NCI-H524 (cell line): ENCODE measurements at regions not wholly inside any gene's neighbourhood (a gene's known extent, or its start where the extent isn't known, plus 50 kb on each side); places are given as distances from the start of the nearest gene placed in this dataset.
A peak's percentile ranks its signal among the peaks of the same experiment; 100 is the strongest.
"Not testable (repeated sequence)": the region's sequence is repeated elsewhere in the genome, so short reads cannot be mapped to it uniquely, and the experiment has no call there.

Experiments used
- DNase-seq, 2 experiments: peaks; one replicate each; lab custom pipeline; 2025; lab: John Stamatoyannopoulos, UW

DNA sequence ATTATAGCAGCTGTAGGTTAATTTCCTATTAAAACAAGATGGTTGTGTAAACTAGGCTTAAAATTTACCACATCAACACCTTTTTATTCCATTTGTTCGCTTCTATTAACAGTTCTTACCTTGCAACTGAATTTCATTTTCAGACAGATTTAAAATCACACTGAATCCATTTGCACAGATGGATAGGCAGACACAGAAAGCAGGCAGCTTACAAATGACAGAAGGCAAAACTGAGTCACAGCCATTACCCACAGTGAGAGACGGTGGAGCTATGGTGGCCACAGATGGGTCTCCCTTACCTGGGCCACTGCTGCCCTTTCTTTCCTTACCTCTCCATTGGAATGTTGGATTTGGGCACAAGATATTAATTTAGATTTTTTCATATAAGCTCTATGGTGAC, 1567.8 kb upstream of the SLC10A2 start:
- no peak for DNase-seq

DNA sequence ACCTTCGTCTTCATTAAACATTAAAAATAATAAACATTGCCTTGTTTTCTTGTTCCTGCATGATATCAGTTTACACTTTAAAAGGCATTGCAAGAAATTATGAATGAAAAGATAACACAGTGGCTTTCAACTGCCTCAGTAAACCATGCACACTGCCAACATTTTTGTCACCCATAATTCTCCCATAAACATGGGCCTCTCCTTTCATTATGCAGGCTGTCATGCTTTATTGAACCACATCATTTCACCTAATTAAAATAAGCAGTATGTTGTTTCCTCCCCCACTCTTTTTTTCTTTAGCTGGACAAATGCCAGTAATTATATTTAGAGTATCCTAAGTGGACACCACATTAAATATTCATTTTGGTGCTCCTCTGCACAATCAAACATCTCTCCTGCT, 1566.5 kb upstream of the SLC10A2 start:
- peak; percentile 2 to 22 for DNase-seq

DNA sequence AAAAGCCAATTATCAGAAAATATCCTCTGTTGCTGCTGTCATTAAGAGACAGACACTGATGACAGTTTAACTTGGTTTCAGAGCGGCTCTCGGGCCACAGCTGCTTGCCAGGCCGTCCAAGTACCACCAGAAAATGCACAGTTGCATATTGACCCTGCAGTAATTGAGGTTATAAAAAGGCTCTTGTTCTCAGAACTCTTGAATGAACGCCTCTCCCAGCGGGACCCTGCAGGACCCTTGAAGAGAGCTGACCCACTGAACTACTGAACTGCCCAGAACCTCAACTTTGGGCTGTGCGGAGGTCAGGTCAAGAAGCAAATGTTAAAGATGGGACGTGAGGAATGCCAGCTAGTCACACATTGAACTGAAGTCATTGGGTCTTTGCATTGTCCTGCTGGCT, 1559.0 kb upstream of the SLC10A2 start:
- peak; percentile 47 to 81 for DNase-seq

DNA sequence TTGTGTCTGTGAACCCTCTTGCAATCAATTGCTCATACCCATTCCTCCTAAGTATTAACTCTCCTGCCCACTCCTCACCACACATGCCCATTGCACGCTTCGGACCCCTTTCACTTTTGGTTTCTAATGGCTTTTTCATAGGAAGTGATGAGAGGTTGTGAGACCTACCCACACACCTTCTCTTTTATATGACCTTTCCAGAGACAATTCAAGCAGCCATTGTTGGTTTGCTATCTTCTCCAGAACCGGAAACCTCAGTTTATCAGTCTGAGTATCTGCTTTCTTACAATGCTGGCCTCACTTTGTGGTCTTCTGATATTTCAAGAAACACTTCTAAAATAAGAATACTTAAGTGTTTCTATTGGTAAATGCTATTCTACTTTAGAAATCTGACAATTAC, 1550.8 kb upstream of the SLC10A2 start:
- DNase-seq: no peak

DNA sequence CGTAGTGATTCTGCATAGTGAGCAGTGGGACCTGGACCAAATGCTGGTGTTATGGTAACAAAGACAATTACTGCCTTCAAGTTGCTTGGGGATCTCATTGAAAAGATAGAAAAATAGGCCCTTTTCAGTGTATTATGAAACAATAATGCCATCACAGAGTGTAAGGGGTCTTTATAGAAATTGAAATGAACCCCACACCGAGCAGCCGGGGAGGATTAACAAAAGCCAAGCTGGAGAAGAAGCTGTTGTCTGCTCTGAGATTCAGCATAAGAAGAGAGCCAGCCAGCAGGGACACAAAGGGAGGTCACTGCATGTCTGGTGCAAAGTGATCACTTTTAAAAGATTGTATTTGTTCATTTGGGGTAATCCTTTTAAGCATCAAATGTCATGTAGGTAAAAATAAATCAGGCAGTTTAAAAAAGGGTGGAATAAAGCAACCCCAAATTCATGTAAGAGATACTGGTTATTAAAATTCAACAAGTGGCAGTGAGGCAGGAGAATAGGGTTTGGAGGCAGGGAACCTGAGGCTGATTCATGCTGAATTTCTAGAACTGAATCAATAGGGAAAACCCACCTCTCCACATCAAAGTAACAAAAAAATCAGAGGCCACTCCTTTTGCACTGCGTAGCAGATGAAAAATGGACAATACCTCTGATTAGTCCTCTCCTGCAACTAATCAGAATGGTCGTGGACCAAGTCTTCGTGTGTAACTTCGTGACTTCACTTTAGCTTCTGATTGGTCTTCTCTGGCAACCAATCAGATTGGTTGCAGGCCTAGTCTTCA, 1548.3 kb upstream of the SLC10A2 start:
- peak in 1 of 2 experiments; percentile 9 for DNase-seq

DNA sequence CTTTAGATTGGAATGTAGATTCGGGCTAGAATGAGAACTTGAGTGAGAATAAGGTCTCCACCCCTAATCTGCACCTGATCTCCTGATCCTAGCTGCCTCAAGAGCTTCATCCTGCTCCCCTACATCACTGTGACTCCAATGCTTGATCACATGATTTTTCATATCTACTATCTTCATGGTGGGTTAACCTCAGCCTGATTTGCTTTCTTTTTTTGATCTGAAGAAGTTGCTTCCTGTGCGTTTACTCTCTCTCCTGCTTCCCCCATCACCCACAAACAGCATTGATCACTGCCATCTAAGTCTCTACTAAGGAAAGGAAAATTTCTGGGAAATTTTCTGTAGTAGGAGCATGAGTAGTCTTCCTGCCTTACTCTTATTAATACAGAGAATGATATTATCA, 1542.1 kb upstream of the SLC10A2 start:
- no peak for DNase-seq

DNA sequence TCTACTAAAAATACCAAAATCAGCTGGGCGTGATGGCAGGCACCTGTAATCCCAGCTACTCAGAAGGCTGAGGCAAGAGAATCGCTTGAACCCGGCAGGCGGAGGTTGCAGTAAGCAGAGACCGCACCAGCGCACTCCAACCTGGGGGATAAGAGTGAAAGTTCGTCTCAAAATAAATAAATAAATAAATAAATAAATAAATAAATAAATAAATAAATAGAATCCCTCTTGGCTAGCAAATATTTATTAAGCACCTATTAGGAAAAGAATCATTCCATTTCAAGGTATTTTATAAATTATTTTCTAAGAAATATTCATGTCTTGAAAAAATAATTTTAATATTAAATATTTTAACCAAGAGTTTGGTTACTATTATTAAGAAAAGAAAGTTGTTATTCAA, 1539.2 kb upstream of the SLC10A2 start:
- DNase-seq: not testable (repeated sequence)

DNA sequence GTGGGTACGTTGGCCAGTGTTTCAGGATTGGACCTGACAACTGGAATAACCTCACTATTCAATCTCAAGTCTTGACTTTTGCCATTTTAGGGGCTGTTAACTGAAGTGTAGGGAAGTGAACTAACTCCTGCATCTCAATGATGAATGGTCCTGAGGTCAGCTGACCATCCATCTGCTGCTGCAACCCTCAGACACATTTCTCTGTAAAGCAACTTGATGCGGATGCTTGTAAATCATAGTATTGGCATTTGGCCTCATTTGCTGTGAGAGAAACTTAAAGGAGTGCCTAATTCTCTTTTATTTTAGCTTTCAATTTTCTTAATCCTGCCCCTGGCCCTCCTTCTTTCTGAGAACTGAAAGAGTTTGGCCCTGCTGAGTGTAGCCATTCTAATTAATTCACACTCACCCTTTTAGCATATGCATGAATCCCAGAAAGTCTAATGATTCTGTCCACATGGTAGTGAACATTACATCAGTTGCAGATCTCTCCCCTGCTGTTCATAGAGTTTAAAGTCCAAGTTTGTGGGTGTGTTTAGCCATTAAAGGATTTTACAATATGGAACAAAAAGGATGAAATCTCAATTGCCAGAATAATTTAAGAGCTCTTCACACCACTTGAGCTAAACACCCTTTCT, 1531.4 kb upstream of the SLC10A2 start:
- DNase-seq: peak; percentile 84 to 94

DNA sequence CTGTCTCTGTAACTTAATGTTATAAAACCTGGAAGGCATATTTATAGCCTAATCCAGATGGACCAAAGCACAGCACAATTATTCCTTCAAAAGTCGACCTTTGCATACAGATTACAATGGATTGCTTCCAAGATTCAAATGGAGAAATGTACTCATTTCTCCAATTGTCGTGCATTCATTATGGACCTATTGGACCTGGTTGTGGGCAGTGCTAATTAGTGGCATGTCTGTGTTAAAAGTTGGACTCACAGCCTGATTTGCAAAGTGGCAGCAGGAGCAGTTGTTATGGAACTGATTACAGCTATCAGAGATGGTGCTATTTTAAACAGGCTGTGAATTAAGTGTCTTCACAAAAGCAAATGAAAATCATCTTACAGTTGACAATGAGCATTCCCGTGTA, 1529.3 kb upstream of the SLC10A2 start:
- no peak for DNase-seq

DNA sequence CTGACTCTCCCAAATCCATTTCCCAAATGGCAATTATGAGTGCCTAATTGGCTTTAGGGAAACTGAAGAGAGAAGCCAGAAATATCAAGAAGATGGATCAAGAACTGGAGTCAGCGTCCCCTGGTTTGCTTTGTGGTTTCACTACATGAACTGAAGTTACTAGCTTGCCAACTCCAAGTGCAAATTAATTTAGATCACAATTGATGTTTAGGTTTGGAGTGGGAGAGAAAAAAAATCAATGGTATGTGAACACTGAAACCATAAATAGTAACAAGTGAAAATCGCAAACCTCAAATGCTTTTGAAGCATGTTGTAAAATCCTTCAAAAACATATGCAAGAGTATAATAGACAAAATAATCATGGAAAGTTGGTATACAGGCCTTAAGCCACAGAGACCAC, 1528.6 kb upstream of the SLC10A2 start:
- DNase-seq: peak in 1 of 2 experiments; percentile 17

DNA sequence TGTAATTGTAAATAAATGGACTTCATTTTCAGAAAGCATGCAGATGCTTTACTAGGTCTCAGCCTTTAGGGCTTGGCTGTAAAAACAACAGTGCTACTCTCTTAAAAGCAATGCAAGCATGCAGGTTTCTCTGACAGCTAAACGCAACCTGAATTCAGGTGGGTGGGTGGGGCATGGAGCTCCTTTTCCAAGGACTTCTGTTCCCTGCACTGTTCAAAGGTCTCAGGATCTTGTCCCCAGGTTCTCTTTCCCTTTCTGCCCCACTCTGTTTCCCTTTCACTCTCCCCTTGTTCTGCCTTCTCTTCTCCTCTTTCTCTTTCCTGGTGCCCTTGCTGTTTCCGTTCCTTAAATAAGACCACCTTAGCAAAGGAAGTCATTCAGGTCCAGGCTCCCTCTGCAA, 1527.5 kb upstream of the SLC10A2 start:
- DNase-seq: no peak

DNA sequence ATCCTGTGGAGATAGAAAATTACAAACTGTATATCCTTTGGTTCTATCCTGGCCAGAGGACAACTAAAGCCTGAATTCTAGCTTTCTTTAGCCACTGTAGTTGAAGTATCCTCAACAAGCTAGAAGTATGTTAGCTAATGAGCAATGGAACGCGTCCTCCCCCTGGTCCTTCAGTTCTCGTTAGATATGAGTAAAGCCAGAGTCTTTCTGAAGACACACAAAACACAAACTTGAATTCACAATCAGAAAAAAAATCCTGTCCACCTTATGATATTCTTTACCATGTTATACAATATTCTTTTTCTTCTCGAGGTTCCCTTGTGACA, 1527.0 kb upstream of the SLC10A2 start:
- DNase-seq: no peak

DNA sequence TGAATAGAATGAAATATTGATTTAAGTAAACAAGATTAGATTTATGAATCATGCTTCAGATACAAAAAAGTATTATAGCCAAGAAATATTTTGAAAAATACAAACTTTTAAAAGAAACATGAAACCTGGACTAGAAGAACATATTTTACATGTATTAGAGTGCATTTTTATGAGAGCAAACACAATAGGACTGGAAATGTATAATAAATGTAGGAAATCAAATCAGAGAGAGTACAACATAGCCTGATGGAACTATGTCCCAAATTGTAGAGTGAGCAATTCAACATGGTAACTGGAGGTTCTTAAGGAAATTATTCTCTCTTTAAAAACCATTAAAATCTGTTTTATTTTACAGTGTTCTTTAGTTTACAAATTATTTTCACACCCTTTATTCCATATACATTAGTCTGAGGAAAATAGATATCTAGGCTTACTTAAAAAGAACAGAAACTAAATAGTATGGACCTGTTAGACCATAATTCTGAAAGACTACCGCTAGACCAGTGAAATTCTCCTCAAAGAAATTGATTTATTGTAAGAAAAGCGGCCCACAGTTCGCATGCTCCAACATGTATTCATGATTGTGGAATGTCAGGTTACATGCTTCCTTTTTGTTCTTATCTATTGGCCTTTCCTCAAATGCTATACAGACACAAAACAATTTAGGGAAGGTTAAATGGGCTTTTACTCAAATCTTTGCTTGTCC, 1526.5 kb upstream of the SLC10A2 start:
- DNase-seq: no peak

DNA sequence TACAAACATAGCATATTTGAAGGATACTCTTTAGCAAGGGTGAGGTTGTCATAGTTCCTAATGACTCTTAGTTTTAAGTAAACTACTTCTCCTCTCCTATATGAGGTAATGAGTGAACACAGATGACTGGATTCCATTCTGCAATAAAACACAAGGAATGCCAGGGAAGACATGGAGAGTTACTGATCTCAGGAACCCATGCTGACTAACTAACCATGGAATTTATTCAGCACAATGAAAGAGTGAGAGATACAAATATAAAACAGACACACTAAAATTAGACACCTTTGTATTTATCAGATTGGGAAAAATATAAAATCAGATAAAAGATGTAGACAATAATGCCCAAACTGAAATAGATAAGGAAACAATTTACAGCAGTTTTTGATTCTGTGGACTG, 1525.9 kb upstream of the SLC10A2 start:
- no peak for DNase-seq

DNA sequence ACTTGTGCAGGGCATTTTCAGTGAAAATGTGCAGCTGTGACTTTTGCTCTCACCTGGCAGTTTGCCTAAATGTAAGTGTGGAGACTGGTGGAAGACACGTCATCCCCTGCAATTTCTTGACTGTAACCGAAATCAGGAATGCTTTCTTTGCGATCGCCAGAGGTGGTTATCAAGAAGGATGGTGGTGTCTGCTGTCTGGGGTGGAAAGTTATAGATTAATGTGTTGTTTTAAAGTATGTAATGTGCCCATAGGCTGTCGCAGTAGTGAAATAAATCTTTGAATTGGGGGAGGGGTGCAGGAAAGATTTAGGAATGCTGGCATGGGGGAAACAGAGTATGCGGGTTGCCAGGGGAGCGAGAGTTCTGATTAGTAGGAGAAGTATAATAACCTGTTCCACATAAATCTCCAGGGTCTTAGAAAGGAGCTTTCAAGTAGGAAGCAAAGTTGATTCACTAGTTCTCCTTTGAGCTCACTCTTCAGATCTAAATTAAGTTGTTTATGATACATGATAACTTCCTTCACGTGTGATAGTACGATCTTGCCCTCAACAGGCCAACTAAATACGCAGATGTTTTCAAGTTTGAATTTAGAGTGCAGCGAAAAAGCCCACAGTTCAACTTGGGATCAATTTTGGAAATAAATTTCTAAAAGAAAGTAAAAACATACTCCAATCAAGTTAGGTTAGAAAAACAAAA, 1520.0 kb upstream of the SLC10A2 start:
- no peak for DNase-seq

DNA sequence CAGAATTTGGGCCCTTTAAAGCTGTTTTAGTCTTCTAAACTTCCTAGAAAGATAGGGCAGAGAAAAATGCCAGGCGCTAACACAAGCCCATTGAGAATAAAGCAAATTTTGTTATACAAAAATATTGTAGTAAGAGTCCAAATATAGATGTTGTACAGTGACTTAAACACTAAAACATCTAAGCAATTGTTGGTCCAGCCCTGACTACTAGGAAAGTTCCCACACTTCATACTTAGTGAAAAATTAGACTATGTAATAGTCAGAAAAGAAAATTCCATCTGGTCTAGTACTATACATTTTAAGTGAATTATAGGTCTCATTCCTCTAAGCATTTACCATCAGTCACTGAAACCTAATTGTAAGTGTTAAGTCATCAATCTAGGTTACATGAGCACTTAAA, 1518.3 kb upstream of the SLC10A2 start:
- DNase-seq: no peak

DNA sequence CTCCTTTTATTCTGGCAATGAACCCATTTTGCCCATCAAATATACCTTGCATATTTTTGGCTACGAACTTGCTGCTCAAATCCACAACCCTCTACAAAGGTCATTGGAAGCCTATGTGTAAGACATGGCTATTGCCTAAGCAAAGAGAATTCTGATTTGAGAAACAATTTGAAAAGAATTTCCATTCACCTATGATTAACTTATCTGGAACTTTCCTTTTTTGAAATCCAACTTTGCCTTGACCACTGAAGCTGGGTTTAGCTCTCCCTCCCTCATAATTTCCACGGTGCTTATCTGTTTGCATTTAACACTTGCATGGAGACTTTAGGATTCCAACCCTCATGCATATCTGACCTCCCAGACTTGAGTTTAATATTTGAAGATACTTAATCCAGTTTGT, 1514.7 kb upstream of the SLC10A2 start:
- DNase-seq: no peak

DNA sequence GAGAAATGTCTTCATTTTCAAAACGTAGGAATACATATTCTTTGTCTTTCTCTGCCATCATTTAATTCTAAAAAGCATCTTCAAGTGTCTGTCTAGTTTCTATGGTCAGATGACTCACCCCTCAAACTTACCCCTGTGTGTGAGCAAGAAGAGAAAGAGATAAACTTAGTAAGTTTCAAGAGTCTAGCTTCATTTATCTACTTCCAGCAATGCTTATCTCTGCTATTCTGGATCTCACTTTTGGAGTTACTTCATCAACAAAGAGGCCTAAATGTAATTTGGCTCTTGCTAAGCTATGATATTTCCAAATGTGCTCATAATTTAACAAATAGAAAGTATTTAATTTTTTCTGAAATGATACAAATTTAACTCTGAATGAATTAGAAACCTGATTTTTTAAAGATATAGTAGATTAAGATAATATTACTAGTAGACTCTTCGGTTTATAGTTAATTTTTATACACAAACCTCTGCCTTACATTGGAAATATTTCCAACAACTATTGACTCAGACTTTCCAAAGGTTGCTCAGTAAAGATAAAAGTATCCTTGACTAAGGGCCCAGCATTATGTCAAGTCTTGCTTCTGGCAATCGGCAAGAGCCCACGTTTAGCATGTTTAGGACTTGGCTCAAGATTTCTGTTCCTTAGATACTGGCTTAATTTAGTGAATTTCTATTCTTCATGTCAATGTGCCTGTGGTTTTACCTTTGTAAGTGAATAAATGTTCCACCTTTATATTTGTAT, 1511.0 kb upstream of the SLC10A2 start:
- no peak for DNase-seq

DNA sequence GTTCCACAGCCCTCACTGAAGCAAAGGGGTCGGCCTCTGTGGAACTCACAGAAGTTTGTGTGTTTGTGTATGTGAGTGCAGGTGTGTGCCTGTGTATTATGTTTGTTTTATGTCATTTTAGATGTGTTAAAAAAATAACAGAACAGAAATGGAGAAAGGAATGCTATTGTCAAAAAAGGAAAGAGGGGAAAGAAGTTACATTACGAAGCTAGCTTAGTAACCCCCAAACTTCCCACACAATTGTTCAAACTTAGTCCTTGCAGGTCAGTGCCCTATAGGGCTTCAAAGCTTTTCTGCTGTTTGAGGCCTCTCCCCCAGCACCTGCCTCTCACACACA, 1505.6 kb upstream of the SLC10A2 start:
- no peak for DNase-seq

DNA sequence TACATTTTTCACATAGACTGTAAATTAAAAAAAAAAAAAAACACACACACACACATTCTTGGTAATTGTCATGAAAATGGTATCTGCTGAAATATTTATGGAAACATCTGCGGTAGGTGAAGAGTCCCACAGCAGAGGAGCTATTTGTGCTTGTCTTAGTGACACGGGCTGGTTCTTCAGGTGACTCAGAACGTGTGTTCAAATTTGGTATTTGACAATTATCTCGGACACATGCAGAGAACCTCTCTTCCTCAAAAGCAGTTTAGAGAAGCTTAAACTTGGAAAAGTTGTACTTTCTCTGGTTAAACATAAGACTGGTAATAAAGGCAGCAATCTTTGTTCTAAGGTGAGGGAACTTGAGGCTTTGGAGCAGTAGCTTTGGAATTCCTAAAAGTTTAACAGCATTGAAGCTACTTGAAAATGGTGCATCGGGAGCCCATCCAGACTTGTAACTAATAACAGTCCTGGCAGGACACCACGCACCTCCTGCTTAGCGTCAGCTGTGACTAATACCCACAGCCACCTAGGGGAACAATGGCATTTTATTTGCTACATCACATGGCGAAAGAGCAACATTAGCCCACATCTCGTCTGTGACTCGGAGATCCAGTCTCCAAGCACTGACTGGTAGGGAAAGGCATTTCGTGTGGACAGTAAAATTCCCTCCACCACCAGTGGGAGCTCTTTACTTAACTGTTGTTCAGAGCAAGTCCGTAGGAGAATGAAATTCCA, 1505.1 kb upstream of the SLC10A2 start:
- peak; percentile 54 to 80 for DNase-seq

DNA sequence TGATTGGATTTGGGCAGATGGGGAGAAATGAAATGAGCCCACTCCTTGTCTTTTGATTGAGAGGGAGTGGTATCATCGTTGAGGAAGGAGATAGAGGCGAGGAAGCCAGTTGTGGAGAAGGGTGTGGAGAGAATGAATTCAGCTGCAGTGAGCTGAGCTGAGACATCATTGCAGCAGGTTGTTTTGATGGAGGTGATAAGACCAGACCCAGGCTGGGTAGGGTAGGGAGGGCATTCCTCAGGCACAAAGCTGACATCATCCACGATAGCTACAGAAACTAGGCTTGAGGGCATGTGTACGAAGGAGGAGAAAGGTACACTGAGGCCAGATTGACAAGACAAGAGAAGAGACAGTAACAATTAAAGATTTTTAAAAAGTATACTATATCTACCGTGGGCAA, 1500.9 kb upstream of the SLC10A2 start:
- no peak for DNase-seq
